OCI-LY3 (cell line): ENCODE measurements at regions not wholly inside any gene's neighbourhood (a gene's known extent, or its start where the extent isn't known, plus 50 kb on each side); places are given as distances from the start of the nearest gene placed in this dataset.

ENCODE experiments used
- H2AFZ ChIP-seq: fragments of 200-600, 300-600 bp; shearing (Covaris generic); 2 replicates; pipeline ENCODE4 v1.6.0; 2014; ENCODE audit warnings: antibody characterized with exemption, low read depth, low read length
- H3K27ac ChIP-seq: fragments of 200-600, 300-600 bp; sonication (generic); 2 replicates; pipeline ENCODE4 v1.5.1; 2014; ENCODE audit warnings: mild to moderate bottlenecking, low read length, moderate library complexity, mixed read lengths
- H3K27me3 ChIP-seq: fragments of 200-600, 300-600 bp; sonication (generic); 2 replicates; pipeline ENCODE4 v1.6.1; 2014; ENCODE audit warnings: low read depth, low read length, mixed read lengths
- H3K36me3 ChIP-seq: fragments of 200-600, 300-600 bp; sonication (generic); replicated peaks from 2 replicates; pipeline ENCODE3; 2014; ENCODE audit warnings: low read depth, low read length, mixed read lengths
- H3K4me1 ChIP-seq: fragments of 300-600, 200-600 bp; sonication (generic); 2 replicates; pipeline ENCODE4 v1.6.1; 2014; ENCODE audit warnings: low read length, mixed read lengths
- H3K4me2 ChIP-seq: fragments of 200-600, 300-600 bp; sonication (generic); 2 replicates; pipeline ENCODE4 v1.6.1; 2014; ENCODE audit warnings: low read length, mixed read lengths
- H3K4me3 ChIP-seq: fragments of 300-600, 200-600 bp; sonication (generic); 2 replicates; pipeline ENCODE4 v1.5.1; 2014; ENCODE audit warnings: antibody characterized with exemption, mild to moderate bottlenecking, low read length, moderate library complexity
- H3K79me2 ChIP-seq: fragments of 300-600, 200-600 bp; shearing (Covaris generic); 2 replicates; pipeline ENCODE4 v1.6.1; 2014; ENCODE audit warnings: mild to moderate bottlenecking, low read length, mixed read lengths
- H3K9ac ChIP-seq: fragments of 300-600, 200-600 bp; shearing (Covaris generic); 2 replicates; pipeline ENCODE4 v1.6.0; 2014; ENCODE audit warnings: mild to moderate bottlenecking, low read length, moderate library complexity
- H3K9me3 ChIP-seq: fragments of 200-600, 300-600 bp; shearing (Covaris generic); 2 replicates; pipeline ENCODE4 v1.6.1; 2014; ENCODE audit warnings: low read length, mixed read lengths; ENCODE audit not compliant: insufficient read depth
- H4K20me1 ChIP-seq: fragments of 200-600, 300-600 bp; sonication (generic); 2 replicates; pipeline ENCODE4 v1.6.1; 2016; ENCODE audit warnings: low read length, mixed read lengths; ENCODE audit not compliant: insufficient read depth
- CTCF ChIP-seq: fragments of 200-600, 300-600 bp; sonication (generic); IDR thresholded peaks from 2 replicates; pipeline ENCODE4 v1.5.1; 2014; ENCODE audit warnings: antibody characterized with exemption, low read length, low read depth
- EZH2phosphoT487 ChIP-seq: fragments of 200-600 bp; shearing (Covaris generic); IDR thresholded peaks from 2 replicates; pipeline ENCODE4 v1.6.1; 2018; ENCODE audit warnings: antibody characterized with exemption, mixed run types, low read depth

- Histone ChIP-seq H3K4me2 (no peak overlapping the region), H3K36me3 (no peaks in the 10 kb centered on the region), H2AFZ (no peak overlapping the region), H3K4me1 (no peaks in the 10 kb centered on the region), H3K9ac (no peak overlapping the region), H3K27me3 (no peaks in the 10 kb centered on the region), H3K79me2 (no peaks in the 10 kb centered on the region), H3K9me3 (no peaks in the 10 kb centered on the region), H3K4me3 (no peak overlapping the region), H4K20me1 (no peaks in the 10 kb centered on the region), H3K27ac (no peak overlapping the region)
- TF ChIP-seq CTCF (no peak), EZH2phosphoT487 (no peak)
These were observed 391.0 kb upstream of the NRP1 start for GRCh38 chr10:33725430-33725829.

- H3K4me3 ChIP-seq = no peak overlapping the region
- H3K27me3 ChIP-seq = no peaks in the 10 kb centered on the region
- TF ChIP-seq EZH2phosphoT487 (no peak), CTCF (no peak)
- no peaks in the 10 kb centered on the region for H3K79me2 ChIP-seq
- H3K4me1 ChIP-seq = no peaks in the 10 kb centered on the region
- no peak overlapping the region for H3K27ac ChIP-seq
- H4K20me1 ChIP-seq = no peaks in the 10 kb centered on the region
- H3K36me3 ChIP-seq = no peaks in the 10 kb centered on the region
- H3K9me3 ChIP-seq = no peaks in the 10 kb centered on the region
- no peak overlapping the region for H2AFZ ChIP-seq
- H3K4me2 ChIP-seq = no peak overlapping the region
- no peak overlapping the region for H3K9ac ChIP-seq
These were observed 388.7 kb upstream of the NRP1 start for GRCh38 chr10:33723181-33723580.

GRCh38 chr10:33722067-33722466, 387.6 kb upstream of the NRP1 start:
- H3K4me2 ChIP-seq = no peak overlapping the region
- H3K9ac ChIP-seq = no peak overlapping the region
- H3K27ac ChIP-seq = no peak overlapping the region
- no peaks in the 10 kb centered on the region for H3K27me3 ChIP-seq
- TF ChIP-seq EZH2phosphoT487 = no peak
- TF ChIP-seq CTCF = no peak
- no peaks in the 10 kb centered on the region for H3K36me3 ChIP-seq
- H3K79me2 ChIP-seq = no peaks in the 10 kb centered on the region
- H2AFZ ChIP-seq = no peak overlapping the region
- H4K20me1 ChIP-seq = no peaks in the 10 kb centered on the region
- H3K4me1 ChIP-seq = no peaks in the 10 kb centered on the region
- H3K9me3 ChIP-seq = no peaks in the 10 kb centered on the region
- no peak overlapping the region for H3K4me3 ChIP-seq

- Histone ChIP-seq H3K4me1 (no peaks in the 10 kb centered on the region), H3K4me3 (no peak overlapping the region), H3K36me3 (no peaks in the 10 kb centered on the region), H3K4me2 (no peak overlapping the region), H3K9ac (no peak overlapping the region), H3K79me2 (no peaks in the 10 kb centered on the region), H3K9me3 (no peaks in the 10 kb centered on the region), H2AFZ (no peak overlapping the region), H3K27me3 (no peaks in the 10 kb centered on the region), H4K20me1 (no peaks in the 10 kb centered on the region), H3K27ac (no peak overlapping the region)
- TF ChIP-seq CTCF (no peak), EZH2phosphoT487 (no peak)
These were observed 387.0 kb upstream of the NRP1 start for GRCh38 chr10:33721509-33721908.
